Endothelial cell of umbilical vein (primary cell): ENCODE measurements at regions not wholly inside any gene's neighbourhood (a gene's known extent, or its start where the extent isn't known, plus 50 kb on each side); places are given as distances from the start of the nearest gene placed in this dataset.

Experiments used
- BruUV-seq: library from RNA; stranded (reverse); fragments of 400-500 nt; replicated peaks from 2 replicates; lab custom pipeline; 2021; lab: Mats Ljungman, UMichigan
- CTCF ChIA-PET: fragments of 300-600, 350-600 bp; sonication (Branson Sonifier 250); formaldehyde crosslinking; loops from one replicate; lab custom pipeline; 2021; ENCODE audit warnings: antibody characterized with exemption, inconsistent platforms; lab: Charles Lee
- POLR2A ChIA-PET: fragments of 300-600, 350-600 bp; sonication (Branson Sonifier 250); formaldehyde crosslinking; loops from one replicate; lab custom pipeline; 2021; ENCODE audit warnings: antibody characterized with exemption, inconsistent platforms; lab: Charles Lee
- DNase-seq: peaks from one replicate; pipeline ENCODE4 v3.0.0-alpha.2; 2011; ENCODE audit warnings: low read depth, low spot score
- FAIRE-seq: peaks from 2 replicates; lab custom pipeline; 2011; peaks lifted over from hg19 to GRCh38; lab: Jason Lieb, UNC
- H2AFZ ChIP-seq: 2 replicates; pipeline ENCODE4 v1.6.0; 2012; ENCODE audit warnings: low read depth, low read length, control low read depth, inconsistent platforms
- H3K27ac ChIP-seq: 2 replicates; pipeline ENCODE4 v1.5.1; 2011; ENCODE audit warnings: low read depth, mild to moderate bottlenecking, control low read depth, low read length, moderate library complexity; ENCODE audit not compliant: insufficient read depth
- H3K27me3 ChIP-seq, 2 experiments: 2 replicates each; pipeline versions ENCODE4 v1.6.0 to v1.6.1; 2011; ENCODE audit warnings: low read length in 2 of 2, mixed read lengths in 1 of 2; ENCODE audit not compliant: control insufficient read depth in 2 of 2, insufficient read depth in 2 of 2
- H3K36me3 ChIP-seq, 2 experiments: 2 replicates in 1 of 2; 3 replicates in 1 of 2; pipeline ENCODE4 v1.5.1; 2011; ENCODE audit warnings: low read length in 2 of 2, mild to moderate bottlenecking in 1 of 2, moderate library complexity in 1 of 2; ENCODE audit not compliant: control insufficient read depth in 2 of 2, insufficient read depth in 2 of 2; ENCODE audit errors: extremely low read depth in 1 of 2
- H3K4me1 ChIP-seq: 3 replicates; pipeline ENCODE4 v1.5.1; 2011; ENCODE audit warnings: mild to moderate bottlenecking, low read length; ENCODE audit not compliant: control insufficient read depth, insufficient read depth; ENCODE audit errors: extremely low read depth
- H3K4me2 ChIP-seq: 2 replicates; pipeline ENCODE4 v1.6.1; 2011; ENCODE audit warnings: low read length, control low read depth, mixed read lengths; ENCODE audit not compliant: insufficient read depth
- H3K4me3 ChIP-seq, 3 experiments: fragments of 200-600 bp in 1 of 3; sonication (generic), shearing (Covaris generic) in 1 of 3; replicated peaks in 1 of 3; 2 replicates each; pipeline ENCODE4 v1.5.1; 2011 to 2016; ENCODE audit warnings: control low read depth in 3 of 3, low read length in 3 of 3, mild to moderate bottlenecking in 2 of 3, inconsistent platforms in 1 of 3, low read depth in 1 of 3, moderate library complexity in 1 of 3; ENCODE audit not compliant: insufficient read depth in 1 of 3
- H3K79me2 ChIP-seq: 2 replicates; pipeline ENCODE4 v1.6.0; 2012; ENCODE audit warnings: low read length, inconsistent platforms; ENCODE audit not compliant: control insufficient read depth, insufficient read depth
- H3K9ac ChIP-seq: replicated peaks from 2 replicates; pipeline ENCODE3; 2011; ENCODE audit warnings: low read length, control low read depth; ENCODE audit not compliant: insufficient read depth; ENCODE audit errors: extremely low read depth
- H3K9me1 ChIP-seq: replicated peaks from 3 replicates; pipeline ENCODE4 v1.6.0; 2011; ENCODE audit warnings: mild to moderate bottlenecking, low read length; ENCODE audit not compliant: control insufficient read depth, insufficient read depth; ENCODE audit errors: extremely low read depth
- H3K9me3 ChIP-seq: replicated peaks from 2 replicates; pipeline ENCODE4 v1.5.1; 2012; ENCODE audit warnings: low read length, inconsistent platforms; ENCODE audit not compliant: control insufficient read depth, insufficient read depth
- H4K20me1 ChIP-seq: replicated peaks from 2 replicates; pipeline ENCODE3; 2011; ENCODE audit warnings: mild to moderate bottlenecking, low read length; ENCODE audit not compliant: control insufficient read depth, insufficient read depth; ENCODE audit errors: extremely low read depth
- EZH2 ChIP-seq: IDR thresholded peaks from 2 replicates; pipeline ENCODE4 v1.6.1; 2012; ENCODE audit warnings: borderline replicate concordance, low read depth, mild to moderate bottlenecking, moderate library complexity, low read length, inconsistent platforms; ENCODE audit not compliant: severe bottlenecking
- FOS ChIP-seq: IDR thresholded peaks from 2 replicates; pipeline ENCODE4 v1.6.1; 2011; ENCODE audit warnings: mild to moderate bottlenecking, low read length, moderate library complexity, borderline replicate concordance; ENCODE audit not compliant: insufficient read depth
- GATA2 ChIP-seq: IDR thresholded peaks from 2 replicates; pipeline ENCODE4 v1.7.0; 2011; ENCODE audit warnings: low read depth, mild to moderate bottlenecking, moderate library complexity, mixed read lengths, low read length; ENCODE audit not compliant: insufficient read length, insufficient read depth
- JUN ChIP-seq: IDR thresholded peaks from 2 replicates; pipeline ENCODE4 v1.6.1; 2011; ENCODE audit warnings: borderline replicate concordance, low read depth; ENCODE audit not compliant: insufficient read length, insufficient read depth
- MYC ChIP-seq: IDR thresholded peaks from one replicate; pipeline ENCODE4 v1.6.1; 2011; ENCODE audit warnings: mild to moderate bottlenecking, low read depth, low read length
- POLR2A ChIP-seq: IDR thresholded peaks from 2 replicates; pipeline ENCODE4 v1.6.1; 2012; ENCODE audit warnings: low read depth, mild to moderate bottlenecking, control low read depth, low read length
- POLR2AphosphoS5 ChIP-seq: IDR thresholded peaks from 2 replicates; pipeline ENCODE4 v1.6.1; 2012; ENCODE audit warnings: low read depth, mild to moderate bottlenecking, control low read depth, low read length, moderate library complexity; ENCODE audit not compliant: insufficient read depth
- dilution Hi-C: fragments of 300-500 bp; cut with MboI; formaldehyde crosslinking; loops from one replicate; pipeline ENCODE4 v1.15.0; 2019; ENCODE audit warnings: low sequenced_read_pairs; ENCODE audit not compliant: extremely low pct_ligation_motif_present
- intact Hi-C: fragments of 100-400 bp; cut with micrococcal nuclease; formaldehyde crosslinking; loops from one replicate; pipeline ENCODE4 v1.10.0; 2022
- TF ChIP-seq, protein P1 (sequence below): IDR thresholded peaks from 2 replicates; pipeline ENCODE4 v1.6.1; 2011; ENCODE audit not compliant: insufficient read depth, insufficient read length
- TF ChIP-seq, protein P2 (sequence below), 2 donors: IDR thresholded peaks; 1 replicate in 1 of 2; 2 replicates in 1 of 2; pipeline ENCODE4 v1.5.1; 2011; ENCODE audit warnings: low read length in 2 of 2, mild to moderate bottlenecking in 2 of 2, moderate library complexity in 2 of 2, control low read depth in 1 of 2, inconsistent platforms in 1 of 2, low read depth in 1 of 2; ENCODE audit not compliant: insufficient read depth in 1 of 2; ENCODE audit errors: extremely low read depth in 1 of 2

GRCh38 chr16:8408855-8409567 is 181.3 kb downstream of the TMEM114 start:
- CTCF ChIA-PET, result no interaction called here
- H2AFZ ChIP-seq, result no peak overlapping the region
- no peaks in the 10 kb centered on the region for H4K20me1 ChIP-seq
- no peak overlapping the region for H3K9ac ChIP-seq
- H3K4me3 ChIP-seq, result no peak overlapping the region
- no peaks in the 10 kb centered on the region for H3K4me1 ChIP-seq
- H3K27ac ChIP-seq, result no peak overlapping the region
- H3K27me3 ChIP-seq, result no peaks in the 10 kb centered on the region
- POLR2A ChIA-PET, result no interaction called here
- no TSS peak for BruUV-seq
- DNase-seq (no peak), FAIRE-seq (no peak)
- no peak overlapping the region for H3K4me2 ChIP-seq
- H3K36me3 ChIP-seq, result no peaks in the 10 kb centered on the region
- peaks cover 2% of the 10 kb centered on the region for H3K9me3 ChIP-seq
- H3K79me2 ChIP-seq, result no peaks in the 10 kb centered on the region
- H3K9me1 ChIP-seq, result no peaks in the 10 kb centered on the region
- TF ChIP-seq, protein P1, sequence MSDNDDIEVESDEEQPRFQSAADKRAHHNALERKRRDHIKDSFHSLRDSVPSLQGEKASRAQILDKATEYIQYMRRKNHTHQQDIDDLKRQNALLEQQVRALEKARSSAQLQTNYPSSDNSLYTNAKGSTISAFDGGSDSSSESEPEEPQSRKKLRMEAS, result no peak
- TF ChIP-seq FOS (no peak), POLR2AphosphoS5 (no peak)
- intact Hi-C loops (no loop called here), dilution Hi-C loops (no loop called here)

- no peaks in the 10 kb centered on the region for H3K79me2 ChIP-seq
- H3K9me1 ChIP-seq, result no peaks in the 10 kb centered on the region
- POLR2A ChIA-PET, result no interaction called here
- H2AFZ ChIP-seq, result no peak overlapping the region
- FAIRE-seq (no peak), DNase-seq (no peak)
- dilution Hi-C loops (no loop called here), intact Hi-C loops (no loop called here)
- H3K9ac ChIP-seq, result no peak overlapping the region
- no peaks in the 10 kb centered on the region for H3K36me3 ChIP-seq
- H3K27ac ChIP-seq, result no peak overlapping the region
- H4K20me1 ChIP-seq, result no peaks in the 10 kb centered on the region
- no peak for TF ChIP-seq POLR2A
- TF ChIP-seq EZH2, result no peak
- no peak for TF ChIP-seq JUN
- TF ChIP-seq GATA2, result no peak
- no peak for TF ChIP-seq MYC
- TF ChIP-seq POLR2AphosphoS5, result no peak
- TF ChIP-seq, protein P1, result no peak
- TF ChIP-seq, protein P2, sequence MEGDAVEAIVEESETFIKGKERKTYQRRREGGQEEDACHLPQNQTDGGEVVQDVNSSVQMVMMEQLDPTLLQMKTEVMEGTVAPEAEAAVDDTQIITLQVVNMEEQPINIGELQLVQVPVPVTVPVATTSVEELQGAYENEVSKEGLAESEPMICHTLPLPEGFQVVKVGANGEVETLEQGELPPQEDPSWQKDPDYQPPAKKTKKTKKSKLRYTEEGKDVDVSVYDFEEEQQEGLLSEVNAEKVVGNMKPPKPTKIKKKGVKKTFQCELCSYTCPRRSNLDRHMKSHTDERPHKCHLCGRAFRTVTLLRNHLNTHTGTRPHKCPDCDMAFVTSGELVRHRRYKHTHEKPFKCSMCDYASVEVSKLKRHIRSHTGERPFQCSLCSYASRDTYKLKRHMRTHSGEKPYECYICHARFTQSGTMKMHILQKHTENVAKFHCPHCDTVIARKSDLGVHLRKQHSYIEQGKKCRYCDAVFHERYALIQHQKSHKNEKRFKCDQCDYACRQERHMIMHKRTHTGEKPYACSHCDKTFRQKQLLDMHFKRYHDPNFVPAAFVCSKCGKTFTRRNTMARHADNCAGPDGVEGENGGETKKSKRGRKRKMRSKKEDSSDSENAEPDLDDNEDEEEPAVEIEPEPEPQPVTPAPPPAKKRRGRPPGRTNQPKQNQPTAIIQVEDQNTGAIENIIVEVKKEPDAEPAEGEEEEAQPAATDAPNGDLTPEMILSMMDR (IDR thresholded peaks at IDR 0.05; ENCODE audit: extremely low read depth in 1 of 2, insufficient read depth in 1 of 2, low read depth in 1 of 2, low read length in 2 of 2), result no peak
- TF ChIP-seq FOS, result no peak
- CTCF ChIA-PET, result no interaction called here
- H3K4me2 ChIP-seq, result no peak overlapping the region
- no peak overlapping the region for H3K4me3 ChIP-seq
- H3K4me1 ChIP-seq, result no peaks in the 10 kb centered on the region
- BruUV-seq, result no TSS peak
- H3K9me3 ChIP-seq, result peaks cover 2% of the 10 kb centered on the region
- H3K27me3 ChIP-seq, result no peaks in the 10 kb centered on the region
Measured at GRCh38 chr16:8407351-8407750, 183.0 kb downstream of the TMEM114 start.
